ENCODE measurements at regions not wholly inside any gene's neighbourhood (a gene's known extent, or its start where the extent isn't known, plus 50 kb on each side); places are given as distances from the start of the nearest gene placed in this dataset.
"Not testable (repeated sequence)": the region's sequence is repeated elsewhere in the genome, so short reads cannot be mapped to it uniquely, and the experiment has no call there.

GRCh38 chr3:125914608-125915436 is 54.2 kb upstream of the ROPN1B start:
- not testable (repeated sequence) for TF ChIP-seq CTCF, POLR2A (IDR thresholded peaks at IDR 0.05)

Data from right lobe of liver (tissue), 4 donors.